Loucy (cell line): ENCODE measurements at regions not wholly inside any gene's neighbourhood (a gene's known extent, or its start where the extent isn't known, plus 50 kb on each side); places are given as distances from the start of the nearest gene placed in this dataset.

Source experiments
- H2AFZ ChIP-seq: fragments of 200-600 bp; sonication (generic); 2 replicates; pipeline ENCODE4 v1.6.0; 2016; ENCODE audit warnings: antibody characterized with exemption, mild to moderate bottlenecking, low read length, moderate library complexity
- H3F3A ChIP-seq: fragments of 200-600 bp; 2 replicates; pipeline ENCODE4 v1.6.0; 2016; ENCODE audit warnings: antibody characterized with exemption, low read depth, mild to moderate bottlenecking
- H3K27me3 ChIP-seq: fragments of 200-600 bp; sonication (generic); 2 replicates; pipeline ENCODE4 v1.6.1; 2014; ENCODE audit warnings: low read length, mild to moderate bottlenecking; ENCODE audit not compliant: insufficient read depth, poor library complexity, severe bottlenecking
- H3K36me3 ChIP-seq: fragments of 200-600 bp; sonication (generic); 2 replicates; pipeline ENCODE4 v1.6.1; 2016; ENCODE audit warnings: low read length; ENCODE audit not compliant: insufficient read depth
- H3K4me1 ChIP-seq: fragments of 200-600 bp; sonication (generic); 2 replicates; pipeline ENCODE4 v1.5.1; 2014; ENCODE audit warnings: low read length, mild to moderate bottlenecking; ENCODE audit not compliant: insufficient read depth, poor library complexity, severe bottlenecking
- H3K4me2 ChIP-seq: fragments of 200-600 bp; sonication (generic); 2 replicates; pipeline ENCODE4 v1.6.0; 2014; ENCODE audit warnings: antibody characterized with exemption, low read length, low read depth, mild to moderate bottlenecking; ENCODE audit not compliant: poor library complexity, severe bottlenecking
- H3K4me3 ChIP-seq: fragments of 200-600 bp; sonication (generic); 2 replicates; pipeline ENCODE4 v1.5.1; 2014; ENCODE audit warnings: low read length, mild to moderate bottlenecking, mixed read lengths; ENCODE audit not compliant: poor library complexity, severe bottlenecking
- H3K79me2 ChIP-seq: fragments of 200-600 bp; sonication (generic); 2 replicates; pipeline ENCODE4 v1.6.1; 2014; ENCODE audit warnings: low read length; ENCODE audit not compliant: insufficient read depth
- H3K9ac ChIP-seq: fragments of 200-600 bp; sonication (generic); 2 replicates; pipeline ENCODE4 v1.6.0; 2014; ENCODE audit warnings: mild to moderate bottlenecking, low read depth, low read length, moderate library complexity; ENCODE audit not compliant: poor library complexity, severe bottlenecking
- H3K9me2 ChIP-seq: fragments of 200-600 bp; sonication (generic); replicated peaks from 2 replicates; pipeline ENCODE4 v1.6.1; 2016; ENCODE audit warnings: low read depth, low read length, mixed read lengths
- H3K9me3 ChIP-seq: fragments of 200-600 bp; sonication (generic); 2 replicates; pipeline ENCODE4 v1.6.1; 2014; ENCODE audit warnings: mild to moderate bottlenecking, antibody characterized with exemption, low read length, low read depth; ENCODE audit not compliant: insufficient read depth
- H4K20me1 ChIP-seq: fragments of 200-600 bp; sonication (generic); 2 replicates; pipeline ENCODE4 v1.6.0; 2014; ENCODE audit warnings: antibody characterized with exemption, low read length, mild to moderate bottlenecking; ENCODE audit not compliant: insufficient read depth, poor library complexity, severe bottlenecking
- EZH2phosphoT487 ChIP-seq: fragments of 200-600 bp; IDR thresholded peaks from 2 replicates; pipeline ENCODE4 v1.6.1; 2018; ENCODE audit warnings: antibody characterized with exemption, mild to moderate bottlenecking, moderate library complexity, borderline replicate concordance
- TF ChIP-seq, protein P1 (sequence below): fragments of 200-600 bp; sonication (generic); conservative IDR thresholded peaks from 2 replicates; pipeline ENCODE4 v1.5.1; 2014; ENCODE audit warnings: mild to moderate bottlenecking, antibody characterized with exemption, low read length

DNA sequence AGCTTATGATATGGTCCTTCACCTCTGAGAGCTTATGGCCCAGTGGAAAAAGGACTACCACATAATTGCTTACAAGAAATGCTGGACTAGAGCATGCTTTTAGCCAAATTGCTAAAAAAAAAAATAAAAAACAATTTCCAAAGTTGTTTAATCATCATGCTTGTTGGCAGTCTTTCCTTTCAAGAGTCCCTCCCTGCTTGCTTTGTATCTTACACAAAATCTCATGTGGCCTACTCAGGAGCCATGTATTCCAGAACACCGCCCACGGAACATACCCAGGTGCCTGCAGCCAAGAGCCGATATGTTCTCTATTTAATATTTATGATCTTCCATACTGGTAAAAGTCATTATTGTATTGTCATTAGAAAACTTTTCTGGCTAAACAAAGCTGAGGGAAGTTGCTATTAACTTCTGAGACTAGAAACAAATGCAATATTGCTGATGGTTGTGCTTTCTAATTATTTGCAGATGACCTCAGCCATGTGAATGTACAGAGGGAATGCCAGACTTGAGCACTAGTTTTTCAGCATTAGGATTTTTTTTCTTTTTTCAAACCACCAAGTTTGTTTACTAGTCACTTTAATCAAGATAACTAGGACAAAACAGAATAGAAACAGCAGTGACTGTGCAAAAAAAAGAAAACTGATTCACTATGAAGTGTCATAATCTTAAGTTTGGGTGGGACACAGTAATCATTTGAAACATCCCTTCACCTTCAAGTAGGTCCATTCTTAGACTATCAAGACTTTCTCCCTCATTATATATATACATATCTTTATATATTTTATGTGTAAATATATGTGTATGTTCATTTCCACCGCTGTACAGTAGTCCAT is 129.3 kb upstream of the GORAB start:
- no peak for TF ChIP-seq EZH2phosphoT487
- TF ChIP-seq, protein P1, sequence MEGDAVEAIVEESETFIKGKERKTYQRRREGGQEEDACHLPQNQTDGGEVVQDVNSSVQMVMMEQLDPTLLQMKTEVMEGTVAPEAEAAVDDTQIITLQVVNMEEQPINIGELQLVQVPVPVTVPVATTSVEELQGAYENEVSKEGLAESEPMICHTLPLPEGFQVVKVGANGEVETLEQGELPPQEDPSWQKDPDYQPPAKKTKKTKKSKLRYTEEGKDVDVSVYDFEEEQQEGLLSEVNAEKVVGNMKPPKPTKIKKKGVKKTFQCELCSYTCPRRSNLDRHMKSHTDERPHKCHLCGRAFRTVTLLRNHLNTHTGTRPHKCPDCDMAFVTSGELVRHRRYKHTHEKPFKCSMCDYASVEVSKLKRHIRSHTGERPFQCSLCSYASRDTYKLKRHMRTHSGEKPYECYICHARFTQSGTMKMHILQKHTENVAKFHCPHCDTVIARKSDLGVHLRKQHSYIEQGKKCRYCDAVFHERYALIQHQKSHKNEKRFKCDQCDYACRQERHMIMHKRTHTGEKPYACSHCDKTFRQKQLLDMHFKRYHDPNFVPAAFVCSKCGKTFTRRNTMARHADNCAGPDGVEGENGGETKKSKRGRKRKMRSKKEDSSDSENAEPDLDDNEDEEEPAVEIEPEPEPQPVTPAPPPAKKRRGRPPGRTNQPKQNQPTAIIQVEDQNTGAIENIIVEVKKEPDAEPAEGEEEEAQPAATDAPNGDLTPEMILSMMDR: no peak
- H3K36me3 ChIP-seq: no peaks in the 10 kb centered on the region
- H2AFZ ChIP-seq: no peak overlapping the region
- H3K4me3 ChIP-seq: no peak overlapping the region
- H3K27me3 ChIP-seq: no peaks in the 10 kb centered on the region
- no peaks in the 10 kb centered on the region for H3K4me1 ChIP-seq
- H3K9me3 ChIP-seq: no peaks in the 10 kb centered on the region
- H3K9me2 ChIP-seq: no peaks in the 10 kb centered on the region; the same call in 1 of the 2 replicates
- H3K79me2 ChIP-seq: no peaks in the 10 kb centered on the region
- H3K4me2 ChIP-seq: no peak overlapping the region
- H3F3A ChIP-seq: no peaks in the 10 kb centered on the region
- H4K20me1 ChIP-seq: no peaks in the 10 kb centered on the region
- H3K9ac ChIP-seq: no peak overlapping the region

DNA sequence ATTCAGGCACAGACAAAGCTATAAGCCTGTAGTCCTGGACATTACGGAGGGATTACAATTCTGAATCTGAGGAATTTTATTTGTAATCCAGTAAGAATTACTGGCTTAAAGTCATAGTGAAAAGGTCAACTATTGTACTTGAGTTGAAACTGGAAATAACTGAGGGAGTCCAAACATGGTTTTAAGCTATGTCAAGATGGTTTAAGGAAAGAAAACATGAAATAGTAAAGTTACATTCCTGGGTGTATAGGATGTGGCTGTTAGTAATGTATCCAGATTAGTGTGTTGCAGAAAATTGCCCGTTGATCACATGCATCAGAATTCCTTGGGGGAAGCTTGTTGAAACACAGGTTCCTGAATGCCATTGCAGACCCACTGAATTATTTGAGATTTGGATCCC is 124.8 kb upstream of the GORAB start:
- Histone ChIP-seq H3K4me3 (no peak overlapping the region), H3K9me2 (no peaks in the 10 kb centered on the region; the same call in 1 of the 2 replicates), H3K4me1 (no peaks in the 10 kb centered on the region), H3K9me3 (no peaks in the 10 kb centered on the region), H3K79me2 (no peaks in the 10 kb centered on the region), H3K9ac (no peak overlapping the region), H3K27me3 (no peaks in the 10 kb centered on the region), H2AFZ (no peak overlapping the region), H3K4me2 (no peak overlapping the region), H3K36me3 (no peaks in the 10 kb centered on the region), H3F3A (no peaks in the 10 kb centered on the region), H4K20me1 (no peaks in the 10 kb centered on the region)
- TF ChIP-seq EZH2phosphoT487: no peak
- TF ChIP-seq, protein P1: no peak

DNA sequence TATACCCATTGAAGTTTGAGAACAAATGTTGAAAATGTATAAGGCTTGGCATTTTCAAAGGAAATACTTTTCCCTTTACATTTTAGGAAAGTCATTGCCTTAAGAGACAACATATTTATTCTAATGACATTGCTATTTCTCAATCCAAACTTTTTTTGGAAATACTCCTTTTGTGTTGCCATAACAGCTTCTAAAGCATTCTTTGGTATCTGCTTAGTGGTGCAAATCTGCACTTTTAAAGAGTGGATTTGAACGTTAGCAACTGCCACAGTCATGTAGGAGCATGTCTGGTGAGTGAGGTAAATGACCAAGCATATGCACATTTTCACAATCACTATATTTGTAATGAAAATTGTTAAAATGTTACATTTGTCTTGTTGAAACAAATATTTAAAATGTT is 124.4 kb upstream of the GORAB start:
- no peaks in the 10 kb centered on the region for H3K4me1 ChIP-seq
- H3K79me2 ChIP-seq: no peaks in the 10 kb centered on the region
- no peaks in the 10 kb centered on the region for H4K20me1 ChIP-seq
- H3K9ac ChIP-seq: no peak overlapping the region
- H3K4me2 ChIP-seq: no peak overlapping the region
- no peaks in the 10 kb centered on the region for H3K27me3 ChIP-seq
- H3F3A ChIP-seq: no peaks in the 10 kb centered on the region
- no peaks in the 10 kb centered on the region for H3K36me3 ChIP-seq
- H3K4me3 ChIP-seq: no peak overlapping the region
- TF ChIP-seq, protein P1: no peak
- no peak for TF ChIP-seq EZH2phosphoT487
- no peaks in the 10 kb centered on the region; the same call in 1 of the 2 replicates for H3K9me2 ChIP-seq
- no peaks in the 10 kb centered on the region for H3K9me3 ChIP-seq
- H2AFZ ChIP-seq: no peak overlapping the region
